ENCODE measurements at regions not wholly inside any gene's neighbourhood (a gene's known extent, or its start where the extent isn't known, plus 50 kb on each side); places are given as distances from the start of the nearest gene placed in this dataset.

GRCh38 chr6:4434655-4435054 lies 299.3 kb upstream of the ECI2 start:
- TF ChIP-seq CTCF (conservative IDR thresholded peaks at IDR 0.05) (no peak), ZFX (IDR thresholded peaks at IDR 0.05) (no peak)
